ENCODE measurements at regions not wholly inside any gene's neighbourhood (a gene's known extent, or its start where the extent isn't known, plus 50 kb on each side); places are given as distances from the start of the nearest gene placed in this dataset.

DNA sequence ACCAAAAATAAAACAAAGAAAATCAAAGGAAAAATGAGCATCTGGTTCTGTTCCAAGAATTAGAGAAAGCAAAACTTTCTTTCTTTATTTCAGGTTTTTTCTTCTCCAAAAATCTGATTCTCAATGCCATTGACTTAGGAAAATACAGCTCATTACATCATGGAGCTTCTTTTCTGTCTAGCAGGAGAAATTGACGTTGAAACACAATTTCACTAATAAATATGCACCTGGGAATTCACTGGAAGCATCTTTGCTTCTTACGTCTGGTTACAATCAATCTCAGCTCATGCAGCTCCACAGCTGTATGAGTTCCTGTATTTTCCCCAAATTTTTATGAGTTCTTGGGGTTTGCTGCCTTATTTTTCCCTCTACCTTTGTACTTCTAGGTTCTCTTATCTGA is 1568.6 kb upstream of the GOT2 start:
- no peak overlapping the region for H3K27ac ChIP-seq (ENCODE audit: low read depth)
- Mint-ChIP-seq H3K4me1 (no peaks in the 10 kb centered on the region), H3K36me3 (ENCODE audit: low read depth) (no peaks in the 10 kb centered on the region), H3K9me3 (no peaks in the 10 kb centered on the region; the same call in 2 of the 3 replicates), H3K4me3 (no peak overlapping the region), H3K27me3 (ENCODE audit: insufficient read depth, low read depth, poor library complexity) (no peaks in the 10 kb centered on the region), H3K27ac (no peak overlapping the region)
- H3K27me3 ChIP-seq (ENCODE audit: insufficient read depth): no peaks in the 10 kb centered on the region
- no peaks in the 10 kb centered on the region for H3K79me2 ChIP-seq (replicated peaks; ENCODE audit: insufficient read depth)
- TF ChIP-seq NANOG (IDR thresholded peaks at IDR 0.05; ENCODE audit: borderline replicate concordance) (no peak), ETS1 (IDR thresholded peaks at IDR 0.05) (no peak), CREB1 (CRISPR knock-in tag; IDR thresholded peaks at IDR 0.05; ENCODE audit: low read depth) (no peak), POLR2AphosphoS5 (IDR thresholded peaks at IDR 0.05; ENCODE audit: low read depth) (no peak), EZH2phosphoT487 (IDR thresholded peaks at IDR 0.05; ENCODE audit: unreplicated experiment) (no peak), ZNF114 (CRISPR knock-in tag; IDR thresholded peaks at IDR 0.05) (no peak), EZH2 (IDR thresholded peaks at IDR 0.05; ENCODE audit: low read depth, unreplicated experiment) (no peak)
- TF ChIP-seq, protein P1, sequence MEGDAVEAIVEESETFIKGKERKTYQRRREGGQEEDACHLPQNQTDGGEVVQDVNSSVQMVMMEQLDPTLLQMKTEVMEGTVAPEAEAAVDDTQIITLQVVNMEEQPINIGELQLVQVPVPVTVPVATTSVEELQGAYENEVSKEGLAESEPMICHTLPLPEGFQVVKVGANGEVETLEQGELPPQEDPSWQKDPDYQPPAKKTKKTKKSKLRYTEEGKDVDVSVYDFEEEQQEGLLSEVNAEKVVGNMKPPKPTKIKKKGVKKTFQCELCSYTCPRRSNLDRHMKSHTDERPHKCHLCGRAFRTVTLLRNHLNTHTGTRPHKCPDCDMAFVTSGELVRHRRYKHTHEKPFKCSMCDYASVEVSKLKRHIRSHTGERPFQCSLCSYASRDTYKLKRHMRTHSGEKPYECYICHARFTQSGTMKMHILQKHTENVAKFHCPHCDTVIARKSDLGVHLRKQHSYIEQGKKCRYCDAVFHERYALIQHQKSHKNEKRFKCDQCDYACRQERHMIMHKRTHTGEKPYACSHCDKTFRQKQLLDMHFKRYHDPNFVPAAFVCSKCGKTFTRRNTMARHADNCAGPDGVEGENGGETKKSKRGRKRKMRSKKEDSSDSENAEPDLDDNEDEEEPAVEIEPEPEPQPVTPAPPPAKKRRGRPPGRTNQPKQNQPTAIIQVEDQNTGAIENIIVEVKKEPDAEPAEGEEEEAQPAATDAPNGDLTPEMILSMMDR (conservative IDR thresholded peaks at IDR 0.05; ENCODE audit: low read depth in 2 of 2): no peak
- TF ChIP-seq, protein P2, sequence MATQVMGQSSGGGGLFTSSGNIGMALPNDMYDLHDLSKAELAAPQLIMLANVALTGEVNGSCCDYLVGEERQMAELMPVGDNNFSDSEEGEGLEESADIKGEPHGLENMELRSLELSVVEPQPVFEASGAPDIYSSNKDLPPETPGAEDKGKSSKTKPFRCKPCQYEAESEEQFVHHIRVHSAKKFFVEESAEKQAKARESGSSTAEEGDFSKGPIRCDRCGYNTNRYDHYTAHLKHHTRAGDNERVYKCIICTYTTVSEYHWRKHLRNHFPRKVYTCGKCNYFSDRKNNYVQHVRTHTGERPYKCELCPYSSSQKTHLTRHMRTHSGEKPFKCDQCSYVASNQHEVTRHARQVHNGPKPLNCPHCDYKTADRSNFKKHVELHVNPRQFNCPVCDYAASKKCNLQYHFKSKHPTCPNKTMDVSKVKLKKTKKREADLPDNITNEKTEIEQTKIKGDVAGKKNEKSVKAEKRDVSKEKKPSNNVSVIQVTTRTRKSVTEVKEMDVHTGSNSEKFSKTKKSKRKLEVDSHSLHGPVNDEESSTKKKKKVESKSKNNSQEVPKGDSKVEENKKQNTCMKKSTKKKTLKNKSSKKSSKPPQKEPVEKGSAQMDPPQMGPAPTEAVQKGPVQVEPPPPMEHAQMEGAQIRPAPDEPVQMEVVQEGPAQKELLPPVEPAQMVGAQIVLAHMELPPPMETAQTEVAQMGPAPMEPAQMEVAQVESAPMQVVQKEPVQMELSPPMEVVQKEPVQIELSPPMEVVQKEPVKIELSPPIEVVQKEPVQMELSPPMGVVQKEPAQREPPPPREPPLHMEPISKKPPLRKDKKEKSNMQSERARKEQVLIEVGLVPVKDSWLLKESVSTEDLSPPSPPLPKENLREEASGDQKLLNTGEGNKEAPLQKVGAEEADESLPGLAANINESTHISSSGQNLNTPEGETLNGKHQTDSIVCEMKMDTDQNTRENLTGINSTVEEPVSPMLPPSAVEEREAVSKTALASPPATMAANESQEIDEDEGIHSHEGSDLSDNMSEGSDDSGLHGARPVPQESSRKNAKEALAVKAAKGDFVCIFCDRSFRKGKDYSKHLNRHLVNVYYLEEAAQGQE (IDR thresholded peaks at IDR 0.05; ENCODE audit: unreplicated experiment): no peak
- no peaks in the 10 kb centered on the region for H3K36me3 ChIP-seq (ENCODE audit: insufficient read depth)
- no peaks in the 10 kb centered on the region for H3K4me1 ChIP-seq (ENCODE audit: insufficient read depth)
- no peaks in the 10 kb centered on the region for H4K20me1 ChIP-seq (replicated peaks; ENCODE audit: insufficient read depth)
- H2AFZ ChIP-seq: no peak overlapping the region
- no peaks in the 10 kb centered on the region; the same call in none of the 2 replicates for H3K9me2 ChIP-seq (ENCODE audit: insufficient read depth)
- no peak for ATAC-seq
- no peak for DNase-seq (ENCODE audit: low spot score)
- no peaks in the 10 kb centered on the region for H3F3A ChIP-seq (replicated peaks; ENCODE audit: low read depth)
- no peak overlapping the region for H3K4me3 ChIP-seq
- no peak overlapping the region for H3K4me2 ChIP-seq

DNA sequence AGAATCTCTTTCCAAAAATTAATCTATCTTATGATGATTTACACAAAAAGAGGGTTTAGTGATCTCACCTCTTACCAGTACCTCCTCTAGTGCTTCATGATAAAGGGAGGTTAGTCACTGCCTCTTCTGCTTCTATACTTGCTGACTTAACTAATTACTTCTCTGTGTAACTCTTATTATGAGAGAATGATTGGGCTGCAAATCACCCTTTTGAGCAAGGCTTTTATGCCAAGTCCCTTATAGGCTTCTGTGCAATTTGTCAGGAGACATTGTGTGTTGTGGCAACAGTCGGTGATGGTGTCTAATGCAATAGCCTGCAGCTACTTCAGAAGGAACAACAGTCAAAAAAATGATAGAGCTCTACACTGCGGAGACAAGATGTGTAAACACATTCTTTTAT is 1568.1 kb upstream of the GOT2 start:
- no peaks in the 10 kb centered on the region for H3K27me3 Mint-ChIP-seq (ENCODE audit: insufficient read depth, low read depth, poor library complexity)
- Histone ChIP-seq H3K79me2 (replicated peaks; ENCODE audit: insufficient read depth) (no peaks in the 10 kb centered on the region), H3F3A (replicated peaks; ENCODE audit: low read depth) (no peaks in the 10 kb centered on the region), H3K27ac (ENCODE audit: low read depth) (no peak overlapping the region), H3K36me3 (ENCODE audit: insufficient read depth) (no peaks in the 10 kb centered on the region), H3K27me3 (ENCODE audit: insufficient read depth) (no peaks in the 10 kb centered on the region), H3K9me2 (ENCODE audit: insufficient read depth) (no peaks in the 10 kb centered on the region; the same call in 1 of the 2 replicates), H4K20me1 (replicated peaks; ENCODE audit: insufficient read depth) (no peaks in the 10 kb centered on the region), H3K4me3 (no peak overlapping the region), H3K4me1 (ENCODE audit: insufficient read depth) (no peaks in the 10 kb centered on the region), H3K4me2 (no peak overlapping the region), H2AFZ (no peak overlapping the region)
- no peak overlapping the region for H3K27ac Mint-ChIP-seq
- DNase-seq (ENCODE audit: low spot score) (no peak), ATAC-seq (no peak)
- no peaks in the 10 kb centered on the region for H3K36me3 Mint-ChIP-seq (ENCODE audit: low read depth)
- no peak overlapping the region for H3K4me3 Mint-ChIP-seq
- H3K9me3 Mint-ChIP-seq: no peaks in the 10 kb centered on the region; the same call in 2 of the 3 replicates
- no peaks in the 10 kb centered on the region for H3K4me1 Mint-ChIP-seq
- TF ChIP-seq, protein P1 (conservative IDR thresholded peaks at IDR 0.05; ENCODE audit: low read depth in 2 of 2): no peak
- TF ChIP-seq ZNF331 (CRISPR knock-in tag; IDR thresholded peaks at IDR 0.05; ENCODE audit: low read depth) (no peak), EZH2phosphoT487 (IDR thresholded peaks at IDR 0.05; ENCODE audit: unreplicated experiment) (no peak), ZNF114 (CRISPR knock-in tag; IDR thresholded peaks at IDR 0.05) (no peak), ETS1 (IDR thresholded peaks at IDR 0.05) (no peak)
